Peyer's patch (tissue), 4 donors: ENCODE measurements at regions not wholly inside any gene's neighbourhood (a gene's known extent, or its start where the extent isn't known, plus 50 kb on each side); places are given as distances from the start of the nearest gene placed in this dataset.

Experiments
- CTCF ChIP-seq, 6 experiments: fragments of 450-650 bp in 4 of 6; fragments of 200-600 bp in 2 of 6; sonication (generic) in 1 of 6; IDR thresholded peaks; one replicate each; pipeline ENCODE4 v1.5.1; 2017 to 2019; ENCODE audit warnings: antibody characterized with exemption in 6 of 6, mild to moderate bottlenecking in 3 of 6, moderate library complexity in 1 of 6
- POLR2A ChIP-seq, 2 donors: fragments of 450-650 bp; IDR thresholded peaks; one replicate each; pipeline ENCODE4 v1.5.1; 2017; ENCODE audit warnings: antibody characterized with exemption in 2 of 2, mild to moderate bottlenecking in 2 of 2, moderate library complexity in 2 of 2

GRCh38 chr13:78372581-78372980, 230.8 kb downstream of the POU4F1 start:
- no peak for TF ChIP-seq CTCF (IDR thresholded peaks at IDR 0.05)
- TF ChIP-seq POLR2A (IDR thresholded peaks at IDR 0.05): no peak
